K562 (cell line): ENCODE measurements at regions not wholly inside any gene's neighbourhood (a gene's known extent, or its start where the extent isn't known, plus 50 kb on each side); places are given as distances from the start of the nearest gene placed in this dataset.

Source experiments
- ATAC-seq: fragments of 200-7000 bp; cut with Tn5 transposase; 3 replicates; pipeline ENCODE4 v1.9.1; 2020; ENCODE audit warnings: moderate library complexity
- BruUV-seq: library from RNA; stranded (reverse); fragments of 400-500 nt; replicated peaks from 2 replicates; lab custom pipeline; 2021; lab: Mats Ljungman, UMichigan
- CTCF ChIA-PET: fragments of 300-600 bp; formaldehyde crosslinking; extraction: SDS; loops from one replicate; lab custom pipeline; 2021; ENCODE audit warnings: low intra/inter-chr PET ratio; lab: Yijun Ruan, JAX
- POLR2A ChIA-PET: fragments of 300-600, 350-650 bp; sonication (Branson Sonifier 250); formaldehyde crosslinking; extraction: SDS; loops from one replicate; lab custom pipeline; 2021; ENCODE audit warnings: antibody characterized with exemption, inconsistent platforms; lab: Yijun Ruan, JAX
- DNase-seq, 4 experiments: peaks; one replicate each; pipeline versions ENCODE4 v3.0.0 to v3.0.0-alpha.2; 2011 to 2018; ENCODE audit warnings: low spot score in 3 of 4, mixed read lengths in 3 of 4; ENCODE audit errors: extremely low read depth in 1 of 4
- FAIRE-seq: peaks from 2 replicates; lab custom pipeline; 2011; peaks lifted over from hg19 to GRCh38; lab: Jason Lieb, UNC
- H2AFZ ChIP-seq: 2 replicates; pipeline ENCODE4 v1.6.0; 2011; ENCODE audit warnings: low read depth, low read length, control low read depth, inconsistent platforms
- H3K27ac ChIP-seq: fragments of 200-600 bp; 3 replicates; pipeline ENCODE4 v1.8.0; 2011; ENCODE audit warnings: low read depth, mild to moderate bottlenecking, control low read depth, inconsistent platforms, low read length, moderate library complexity, mixed read lengths; ENCODE audit errors: extremely low read depth
- H3K27me3 ChIP-seq, 2 experiments: fragments of 300-600 bp in 1 of 2; 2 replicates in 1 of 2; 3 replicates in 1 of 2; pipeline versions ENCODE4 v1.6.0 to v1.8.0; 2011; ENCODE audit warnings: inconsistent platforms in 2 of 2, low read length in 2 of 2, mild to moderate bottlenecking in 1 of 2, mixed read lengths in 1 of 2, moderate library complexity in 1 of 2; ENCODE audit not compliant: control insufficient read depth in 2 of 2, insufficient read depth in 2 of 2
- H3K36me3 ChIP-seq: fragments of 300-600 bp; 3 replicates; pipeline ENCODE4 v1.8.0; 2011; ENCODE audit warnings: mild to moderate bottlenecking, low read length, inconsistent platforms; ENCODE audit not compliant: control insufficient read depth, insufficient read depth
- H3K4me1 ChIP-seq, 2 experiments: fragments of 200-600 bp in 1 of 2; replicated peaks in 1 of 2; 2 replicates in 1 of 2; 3 replicates in 1 of 2; pipeline versions ENCODE4 v1.5.1 to v1.8.0; 2011; ENCODE audit warnings: inconsistent platforms in 2 of 2, low read length in 2 of 2, mild to moderate bottlenecking in 1 of 2, mixed read lengths in 1 of 2, moderate library complexity in 1 of 2; ENCODE audit not compliant: control insufficient read depth in 2 of 2, insufficient read depth in 2 of 2
- H3K4me2 ChIP-seq: 2 replicates; pipeline ENCODE4 v1.6.1; 2011; ENCODE audit warnings: low read length, control low read depth, inconsistent platforms, mixed read lengths; ENCODE audit not compliant: insufficient read depth
- H3K4me3 ChIP-seq: fragments of 200-600 bp; sonication (generic), shearing (Covaris generic); 2 replicates; pipeline ENCODE4 v1.5.1; 2016; ENCODE audit warnings: control low read depth, inconsistent platforms
- H3K79me2 ChIP-seq: fragments of 200-600 bp; 3 replicates; pipeline ENCODE4 v1.8.0; 2011; ENCODE audit warnings: low read length, inconsistent platforms; ENCODE audit not compliant: control insufficient read depth, insufficient read depth
- H3K9ac ChIP-seq, 2 experiments: 2 replicates each; pipeline versions ENCODE4 v1.6.0 to v1.6.1; 2011; ENCODE audit warnings: low read depth in 2 of 2, low read length in 2 of 2, control low read depth in 1 of 2, inconsistent platforms in 1 of 2, mild to moderate bottlenecking in 1 of 2, mixed read lengths in 1 of 2; ENCODE audit not compliant: insufficient read depth in 1 of 2
- H3K9me1 ChIP-seq: one replicate; pipeline ENCODE4 v1.6.0; 2011; ENCODE audit warnings: inconsistent platforms, mild to moderate bottlenecking, low read length, moderate library complexity; ENCODE audit not compliant: control insufficient read depth, insufficient read depth
- H3K9me3 ChIP-seq: replicated peaks from 2 replicates; pipeline ENCODE4 v1.5.1; 2011; ENCODE audit warnings: low read depth, low read length, inconsistent platforms; ENCODE audit not compliant: control insufficient read depth, insufficient read depth
- H4K20me1 ChIP-seq: replicated peaks from 2 replicates; pipeline ENCODE4 v1.6.1; 2011; ENCODE audit warnings: low read length, inconsistent platforms, mixed read lengths; ENCODE audit not compliant: control insufficient read depth, insufficient read depth
- AFF1 ChIP-seq, 2 experiments: fragments of 450-650 bp; IDR thresholded peaks; 2 replicates each; pipeline ENCODE4 v1.6.1; 2018; ENCODE audit warnings: mild to moderate bottlenecking in 2 of 2, low read depth in 1 of 2; ENCODE audit not compliant: partially characterized antibody in 2 of 2
- ESRRA ChIP-seq: fragments of 450-650 bp; IDR thresholded peaks from 2 replicates; pipeline ENCODE4 v1.6.1; 2014; ENCODE audit warnings: low read depth, mild to moderate bottlenecking, moderate library complexity, borderline replicate concordance
- MGA ChIP-seq: fragments of 450-650 bp; IDR thresholded peaks from 2 replicates; pipeline ENCODE4 v1.6.1; 2016; ENCODE audit warnings: mild to moderate bottlenecking, moderate library complexity
- NFRKB ChIP-seq: fragments of 450-650 bp; IDR thresholded peaks from 2 replicates; pipeline ENCODE4 v1.6.1; 2016; ENCODE audit warnings: low read depth
- NRF1 ChIP-seq, 2 experiments: fragments of 450-650 bp; IDR thresholded peaks in 1 of 2; conservative IDR thresholded peaks in 1 of 2; 2 replicates each; pipeline ENCODE4 v1.6.1; 2014; ENCODE audit warnings: mild to moderate bottlenecking in 2 of 2
- XRCC4 ChIP-seq: IDR thresholded peaks from one replicate; pipeline ENCODE4 v1.6.1; 2011; ENCODE audit not compliant: insufficient read depth, insufficient read length; ENCODE audit errors: extremely low read depth
- ZNF431 ChIP-seq: sonication (generic); formaldehyde crosslinking; IDR thresholded peaks from 2 replicates; pipeline ENCODE4 v1.8.0; 2022; ENCODE audit warnings: mild to moderate bottlenecking, missing genetic modification reagents
- ZNF717 ChIP-seq: fragments of 250-450 bp; sonication (Bioruptor Pico); IDR thresholded peaks from 2 replicates; pipeline ENCODE4 v1.5.0; 2021
- WGBS: fragments of 100-300 bp; shearing (Covaris generic); methylation state at CpG from one replicate; pipeline ENCODE4 v1.1.6; 2016; ENCODE audit warnings: low coverage, mixed read lengths; ENCODE audit not compliant: insufficient coverage; ENCODE audit errors: missing lambda C conversion rate; 5-methylcytosine and 5-hydroxymethylcytosine counted together
- in situ Hi-C: fragments of 300-500 bp; cut with MboI; formaldehyde crosslinking; loops from 4 replicates; pipeline ENCODE4 v1.15.0; 2018; ENCODE audit warnings: inconsistent platforms, mixed read lengths
- intact Hi-C: fragments of 100-400 bp; cut with micrococcal nuclease; formaldehyde crosslinking; loops from 2 replicates; pipeline ENCODE4 v1.14.2; 2022

GRCh38 chr2:215216806-215217205 is 78.4 kb upstream of the ABCA12 start:
- intact Hi-C loops (no loop called here), in situ Hi-C loops (no loop called here)
- no peaks in the 10 kb centered on the region for H3K79me2 ChIP-seq
- no peaks in the 10 kb centered on the region for H4K20me1 ChIP-seq
- no peaks in the 10 kb centered on the region for H3K36me3 ChIP-seq
- ChIA-PET CTCF (no interaction called here), POLR2A (no interaction called here)
- DNase-seq (no peak), FAIRE-seq (no peak), ATAC-seq (no peak)
- no peak overlapping the region for H3K27ac ChIP-seq
- H3K9me1 ChIP-seq: no peaks in the 10 kb centered on the region
- H3K4me2 ChIP-seq: no peak overlapping the region
- H3K4me1 ChIP-seq: no peaks in the 10 kb centered on the region; a peak in 1 of 5 replicates
- no peaks in the 10 kb centered on the region for H3K27me3 ChIP-seq
- no peak overlapping the region for H3K4me3 ChIP-seq
- no peak overlapping the region for H2AFZ ChIP-seq
- no TSS peak for BruUV-seq
- H3K9me3 ChIP-seq: no peaks in the 10 kb centered on the region
- WGBS: 0% methylated on average over 2 of the region's 2 CpGs
- no peak overlapping the region for H3K9ac ChIP-seq
- TF ChIP-seq NFRKB (no peak), XRCC4 (no peak), ZNF431 (no peak), NRF1 (conservative IDR thresholded peaks at IDR 0.05 in 1 of 2, IDR thresholded peaks at IDR 0.05 in 1 of 2) (no peak), ZNF717 (CRISPR knock-in tag) (no peak), MGA (no peak), ESRRA (no peak), AFF1 (IDR thresholded peaks at IDR 0.05; ENCODE audit: low read depth in 1 of 2, partially characterized antibody in 2 of 2) (no peak)
